Epidermal melanocyte (primary cell): ENCODE measurements at regions not wholly inside any gene's neighbourhood (a gene's known extent, or its start where the extent isn't known, plus 50 kb on each side); places are given as distances from the start of the nearest gene placed in this dataset.
A peak's percentile ranks its signal among the peaks of the same experiment; 100 is the strongest.
"Not testable (repeated sequence)": the region's sequence is repeated elsewhere in the genome, so short reads cannot be mapped to it uniquely, and the experiment has no call there.

Experiments
- DNase-seq: peaks from one replicate; pipeline ENCODE4 v3.0.0; 2011; ENCODE audit warnings: low spot score; ENCODE audit not compliant: insufficient read length

GRCh38 chr2:235216901-235217300 is 265.1 kb downstream of the SH3BP4 start:
- DNase-seq = no peak

- no peak for DNase-seq
Measured at GRCh38 chr2:235217846-235218245, 266.0 kb downstream of the SH3BP4 start.

- no peak for DNase-seq
Measured at GRCh38 chr2:235218486-235218907, 266.7 kb downstream of the SH3BP4 start.

GRCh38 chr2:235219048-235219447 is 267.2 kb downstream of the SH3BP4 start:
- no peak for DNase-seq

GRCh38 chr2:235220331-235220730 is 268.5 kb downstream of the SH3BP4 start:
- no peak for DNase-seq

DNA sequence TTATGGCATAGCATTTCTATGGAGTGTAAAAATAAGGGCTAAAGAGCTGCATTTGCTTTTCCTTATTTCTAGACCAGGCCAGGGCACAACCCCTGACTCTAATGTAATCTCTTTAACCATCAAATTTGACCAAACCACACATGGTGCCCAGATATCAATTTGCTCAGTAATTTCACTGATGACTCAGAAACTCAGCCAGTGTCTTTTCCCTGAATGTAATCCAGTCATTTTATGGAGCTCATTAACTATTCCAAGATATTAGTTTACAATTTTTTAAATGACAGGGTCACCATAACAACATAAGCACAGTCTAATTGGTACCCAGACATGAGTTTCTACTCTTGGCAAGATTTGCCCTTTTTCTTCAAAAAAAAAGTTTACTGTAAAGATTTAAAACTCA is 270.8 kb upstream of the AGAP1 start:
- no peak for DNase-seq

- no peak for DNase-seq
Measured at GRCh38 chr2:235224410-235224809, 269.4 kb upstream of the AGAP1 start.

DNA sequence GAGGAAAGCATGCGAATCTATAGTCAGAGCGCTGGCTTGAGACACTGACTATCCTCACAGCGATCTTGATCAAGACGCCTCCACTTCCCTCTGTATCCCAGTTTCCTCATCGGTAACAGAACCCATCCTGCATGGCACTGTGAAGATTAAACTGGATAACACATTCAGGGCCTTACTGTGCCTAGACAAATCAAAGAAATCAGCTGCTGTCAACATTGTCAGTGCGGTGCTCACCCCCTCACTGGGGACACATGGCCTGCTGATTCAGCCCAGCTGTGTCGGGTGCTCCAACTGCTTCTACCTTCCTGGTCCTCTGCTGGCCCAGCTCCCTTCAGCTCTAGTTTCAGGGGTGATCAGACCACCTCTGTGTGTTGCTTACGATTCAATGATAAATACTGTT is 268.6 kb upstream of the AGAP1 start:
- DNase-seq = no peak

- no peak for DNase-seq
Measured at GRCh38 chr2:235227590-235227989, 266.3 kb upstream of the AGAP1 start.

DNA sequence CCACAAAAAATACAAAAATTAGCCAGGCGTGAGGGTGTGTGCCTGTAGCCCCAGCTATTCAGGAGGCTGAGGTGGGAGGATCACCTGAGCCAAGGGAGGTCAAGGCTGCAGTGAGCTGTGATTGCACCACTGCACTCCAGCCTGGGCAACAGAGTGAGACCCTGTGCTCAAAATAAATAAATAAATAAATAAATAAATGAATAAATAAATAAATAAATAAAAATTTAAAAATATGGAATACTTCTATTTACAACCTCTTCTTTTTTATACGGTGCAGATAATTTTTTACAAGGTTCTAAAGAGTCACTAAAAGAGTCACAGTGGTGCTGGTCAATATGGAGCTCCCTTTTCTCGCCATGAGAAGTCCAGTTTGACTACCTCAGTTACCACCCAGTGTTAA is 265.4 kb upstream of the AGAP1 start:
- not testable (repeated sequence) for DNase-seq

- no peak for DNase-seq
Measured at GRCh38 chr2:235229236-235229635, 264.6 kb upstream of the AGAP1 start.

- no peak for DNase-seq
Measured at GRCh38 chr2:235230821-235231601, 262.8 kb upstream of the AGAP1 start.

DNA sequence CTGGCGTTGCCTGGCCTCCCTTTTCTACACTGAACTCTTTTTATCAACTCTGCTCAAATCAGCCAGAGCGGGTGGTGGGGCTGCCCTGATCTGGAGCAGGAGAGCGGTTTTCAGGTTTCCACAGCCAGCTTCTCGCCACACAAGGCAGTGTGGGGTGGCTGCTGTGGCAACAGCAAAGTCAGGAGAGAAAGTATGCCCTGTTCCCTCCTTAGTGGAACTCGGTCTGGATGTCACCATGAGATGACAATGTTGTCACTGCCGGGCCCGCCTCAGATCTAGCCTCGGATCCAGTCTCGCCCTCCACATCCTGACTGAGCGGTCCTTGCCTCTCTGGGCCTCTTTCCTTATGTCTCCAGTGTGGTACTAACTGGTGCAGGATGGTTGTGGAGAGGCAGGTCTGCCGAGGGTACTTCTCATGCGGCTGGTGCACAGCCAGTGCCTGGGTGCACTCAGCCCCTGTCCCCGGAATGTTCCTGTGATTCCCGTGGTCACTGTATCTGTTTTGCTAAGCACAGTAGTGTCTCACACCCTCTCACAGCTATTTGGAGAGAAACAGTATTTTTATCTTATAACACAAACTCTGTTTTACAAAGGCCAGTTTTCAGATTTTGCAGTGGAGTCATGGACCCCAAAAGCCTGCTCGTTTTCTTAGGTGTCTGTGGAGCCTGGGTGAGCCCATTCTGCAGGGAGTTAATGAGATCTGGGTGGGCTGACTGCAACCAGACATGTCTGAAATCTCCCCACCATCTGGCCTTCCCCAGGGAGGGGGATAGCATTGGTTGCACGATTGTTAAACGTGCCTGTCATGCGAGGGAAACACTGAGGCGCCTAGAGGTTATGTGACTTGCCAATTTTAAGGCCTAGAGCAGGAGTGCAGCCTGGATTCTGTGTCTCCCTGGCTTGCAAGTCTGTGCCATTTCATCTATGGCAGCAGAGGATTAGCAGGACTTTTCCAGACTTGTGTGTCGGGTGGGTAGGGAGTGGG is 261.1 kb upstream of the AGAP1 start:
- no peak for DNase-seq

DNA sequence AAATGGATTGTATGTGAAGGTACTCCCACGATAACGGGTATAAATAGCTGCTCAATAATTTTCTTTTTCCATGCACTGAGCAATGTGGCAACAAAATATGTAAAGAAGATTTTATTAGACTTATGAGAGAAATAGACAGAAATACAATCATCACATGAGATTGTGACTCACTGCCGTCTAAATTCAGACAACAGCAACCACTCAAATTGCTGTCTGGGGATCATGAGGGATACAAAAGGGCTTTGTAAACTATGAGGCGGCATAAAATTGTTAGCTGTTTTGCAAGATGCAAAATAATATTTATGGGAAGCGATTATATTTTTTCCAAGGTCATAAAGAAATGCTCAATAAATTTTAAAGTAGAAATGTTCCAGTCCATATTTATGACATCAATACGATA is 259.1 kb upstream of the AGAP1 start:
- DNase-seq = peak; percentile 65

GRCh38 chr2:235235977-235236767 is 257.7 kb upstream of the AGAP1 start:
- no peak for DNase-seq

DNA sequence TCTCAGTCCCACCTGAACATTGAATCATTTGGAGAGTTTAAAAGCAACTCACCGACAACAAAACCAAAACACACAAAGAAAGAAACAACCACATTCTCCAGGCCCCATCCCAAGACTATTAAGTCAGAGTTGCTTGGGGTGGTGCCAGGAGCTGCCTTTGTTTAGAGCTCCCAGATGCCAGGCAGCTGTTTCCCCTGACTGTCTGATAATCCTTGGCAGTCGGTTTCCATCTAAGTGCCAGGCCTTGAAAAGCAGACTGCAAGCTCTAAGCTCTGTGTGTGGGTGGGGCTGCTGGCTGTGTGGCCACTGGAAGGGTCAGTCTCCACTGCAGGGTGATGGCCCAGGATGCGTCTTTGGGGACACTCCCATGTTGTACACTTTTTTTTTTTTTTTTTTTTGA is 255.3 kb upstream of the AGAP1 start:
- DNase-seq = peak; percentile 55

DNA sequence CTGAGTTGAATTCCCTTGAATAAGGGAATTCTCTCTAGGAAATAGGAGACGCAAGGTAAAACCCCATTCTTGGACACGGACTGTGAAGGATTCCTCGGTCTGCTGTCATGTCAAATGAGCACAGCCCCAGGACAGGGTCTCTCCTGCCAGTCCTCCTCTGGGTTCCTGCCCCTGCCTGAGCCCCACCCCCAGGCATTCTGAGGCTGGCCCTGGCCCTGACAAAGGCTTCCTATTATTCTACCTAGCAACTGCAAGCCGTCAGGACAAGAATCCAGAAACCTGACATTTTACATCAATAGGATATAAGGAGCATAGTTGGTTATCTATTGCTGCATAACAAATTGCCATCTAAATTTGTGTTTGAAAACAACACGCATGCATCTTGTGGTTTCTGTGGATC is 253.3 kb upstream of the AGAP1 start:
- no peak for DNase-seq

DNA sequence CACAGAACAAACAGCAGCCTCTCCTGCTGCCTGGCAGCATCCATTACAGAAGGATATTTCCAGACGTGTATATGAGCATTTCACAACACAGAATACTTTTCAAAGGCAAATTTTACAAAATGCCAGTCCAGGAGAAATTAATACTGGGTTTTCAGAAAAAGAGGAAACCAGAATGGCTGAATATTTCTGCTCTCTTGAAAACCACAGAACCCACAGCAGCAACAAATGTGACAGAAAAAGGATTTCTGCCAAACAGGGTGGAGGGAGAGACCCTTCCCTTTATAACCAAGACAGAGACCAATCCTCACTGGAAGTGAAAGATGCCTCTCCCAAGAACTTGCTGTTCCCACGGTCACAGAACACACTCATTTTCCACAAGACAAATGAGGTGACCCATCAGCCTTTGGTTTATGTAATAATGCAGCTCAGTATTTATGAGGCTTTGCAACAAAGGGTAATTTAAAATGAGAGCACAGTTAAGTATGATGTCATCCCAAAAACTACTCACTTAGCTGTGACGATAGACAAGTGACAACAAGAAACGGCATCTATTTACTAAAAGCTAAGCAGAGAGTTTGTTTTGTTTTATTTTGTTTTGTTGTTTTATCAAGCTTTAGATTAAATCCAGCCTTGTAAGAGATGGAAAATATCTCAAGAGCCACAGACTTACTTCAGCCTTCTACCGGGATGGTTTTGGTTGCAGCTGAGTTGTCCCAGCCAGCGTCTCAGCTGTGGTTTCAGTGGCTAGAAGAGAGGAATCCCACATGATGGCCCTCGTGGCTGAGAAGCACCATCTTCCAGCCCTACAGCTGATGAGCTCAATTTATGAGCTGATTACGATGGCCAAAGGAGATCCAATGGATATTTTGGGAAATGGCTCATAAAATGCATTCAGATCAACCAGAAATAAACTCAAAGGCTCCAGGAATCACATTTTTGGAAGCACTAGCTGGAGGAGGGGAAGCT is 249.3 kb upstream of the AGAP1 start:
- DNase-seq = peak; percentile 50

GRCh38 chr2:235247001-235247400 is 246.8 kb upstream of the AGAP1 start:
- no peak for DNase-seq

DNA sequence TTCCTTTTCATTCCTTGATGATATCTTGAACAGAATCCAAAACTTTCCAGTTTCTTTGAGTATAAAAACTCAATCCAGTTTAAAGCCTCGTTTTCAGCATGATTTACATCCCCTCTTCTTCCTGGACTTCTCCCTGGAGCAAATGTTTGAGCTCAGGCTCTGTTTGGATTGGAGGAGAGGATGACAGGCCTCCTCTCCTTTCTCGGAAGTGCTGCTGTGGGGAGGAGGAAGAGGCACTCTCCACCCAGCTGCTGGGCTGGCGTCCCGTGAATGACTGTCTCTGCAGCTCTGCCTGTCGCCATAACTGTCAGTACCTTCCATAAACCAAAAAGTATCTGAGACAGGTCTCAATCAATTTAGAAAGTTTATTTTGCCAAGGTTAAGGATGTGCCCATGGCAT is 238.2 kb upstream of the AGAP1 start:
- DNase-seq = no peak
